CD4-positive, alpha-beta memory T cell (primary cell): ENCODE measurements at regions not wholly inside any gene's neighbourhood (a gene's known extent, or its start where the extent isn't known, plus 50 kb on each side); places are given as distances from the start of the nearest gene placed in this dataset.

Experiments
- CTCF ChIA-PET: fragments of 350-600 bp; sonication (Branson Sonifier 250); formaldehyde crosslinking; loops from one replicate; lab custom pipeline; 2021; ENCODE audit warnings: inconsistent platforms; ENCODE audit not compliant: partially characterized antibody; lab: Charles Lee
- POLR2A ChIA-PET: fragments of 350-600 bp; sonication (Branson Sonifier 250); formaldehyde crosslinking; loops from one replicate; lab custom pipeline; 2021; ENCODE audit not compliant: partially characterized antibody; lab: Charles Lee
- DNase-seq, 5 donors: peaks; one replicate each; pipeline versions ENCODE4 v3.0.0 to v3.0.0-alpha.2; 2020 to 2022; ENCODE audit warnings: mixed read lengths in 1 of 5
- H3K27ac ChIP-seq: one replicate; pipeline ENCODE4 v1.7.0; 2013; ENCODE audit warnings: low read depth, low read length
- H3K27me3 ChIP-seq: 2 replicates; pipeline ENCODE4 v1.7.0; 2013; ENCODE audit warnings: mild to moderate bottlenecking, low read length, moderate library complexity; ENCODE audit not compliant: insufficient read depth
- H3K36me3 ChIP-seq: 2 replicates; pipeline ENCODE4 v1.7.0; 2013; ENCODE audit warnings: mild to moderate bottlenecking, low read length, moderate library complexity; ENCODE audit not compliant: insufficient read depth
- H3K4me1 ChIP-seq: 2 replicates; pipeline ENCODE4 v1.7.0; 2013; ENCODE audit warnings: mild to moderate bottlenecking, low read length, moderate library complexity; ENCODE audit not compliant: insufficient read depth
- H3K4me3 ChIP-seq, 2 donors: one replicate each; pipeline ENCODE4 v1.7.0; 2013; ENCODE audit warnings: low read length in 2 of 2, mild to moderate bottlenecking in 1 of 2
- H3K9me3 ChIP-seq, 2 donors: one replicate each; pipeline ENCODE4 v1.7.0; 2013; ENCODE audit warnings: low read length in 2 of 2, control low read depth in 1 of 2; ENCODE audit not compliant: control insufficient read depth in 1 of 2
- H3K27ac Mint-ChIP-seq, 7 donors: one replicate each; pipeline ENCODE4 v1.8.0; 2020 to 2021; ENCODE audit warnings: mixed read lengths in 7 of 7, mild to moderate bottlenecking in 6 of 7, inconsistent platforms in 3 of 7, moderate library complexity in 3 of 7
- H3K27me3 Mint-ChIP-seq, 2 donors: one replicate each; pipeline ENCODE4 v1.8.0; 2020 to 2021; ENCODE audit warnings: mixed read lengths in 2 of 2
- H3K36me3 Mint-ChIP-seq, 2 donors: one replicate each; pipeline ENCODE4 v1.8.0; 2020 to 2021; ENCODE audit warnings: mixed read lengths in 2 of 2, inconsistent platforms in 1 of 2, mild to moderate bottlenecking in 1 of 2
- H3K4me1 Mint-ChIP-seq, 4 donors: one replicate each; pipeline ENCODE4 v1.8.0; 2020 to 2021; ENCODE audit warnings: mixed read lengths in 4 of 4, mild to moderate bottlenecking in 1 of 4
- H3K4me3 Mint-ChIP-seq, 8 donors: one replicate each; pipeline ENCODE4 v1.8.0; 2020 to 2021; ENCODE audit warnings: mixed read lengths in 8 of 8, mild to moderate bottlenecking in 7 of 8, moderate library complexity in 6 of 8, inconsistent platforms in 3 of 8
- H3K9me3 Mint-ChIP-seq, 8 donors: one replicate each; pipeline ENCODE4 v1.8.0; 2020 to 2021; ENCODE audit warnings: mixed read lengths in 8 of 8, mild to moderate bottlenecking in 5 of 8, inconsistent platforms in 3 of 8, moderate library complexity in 1 of 8
- intact Hi-C: fragments of 100-400 bp; cut with micrococcal nuclease; formaldehyde crosslinking; loops from one replicate; pipeline ENCODE4 v1.15.1; 2023

- Histone ChIP-seq H3K27me3 (no peaks in the 10 kb centered on the region), H3K4me3 (no peak overlapping the region), H3K36me3 (no peaks in the 10 kb centered on the region), H3K4me1 (no peaks in the 10 kb centered on the region), H3K27ac (no peak overlapping the region), H3K9me3 (no peaks in the 10 kb centered on the region)
- no peaks in the 10 kb centered on the region for H3K27me3 Mint-ChIP-seq
- no peak overlapping the region for H3K4me3 Mint-ChIP-seq
- ChIA-PET POLR2A (no interaction called here), CTCF (no interaction called here)
- H3K36me3 Mint-ChIP-seq: no peaks in the 10 kb centered on the region
- no peak overlapping the region for H3K27ac Mint-ChIP-seq
- intact Hi-C loops: no loop called here
- H3K4me1 Mint-ChIP-seq: no peaks in the 10 kb centered on the region
- peaks cover 0 to 3% (median 0%) of the 10 kb centered on the region in 8 donors for H3K9me3 Mint-ChIP-seq
- no peak for DNase-seq
Observed at GRCh38 chr18:42228581-42228980, 273.5 kb downstream of the PIK3C3 start.

DNA sequence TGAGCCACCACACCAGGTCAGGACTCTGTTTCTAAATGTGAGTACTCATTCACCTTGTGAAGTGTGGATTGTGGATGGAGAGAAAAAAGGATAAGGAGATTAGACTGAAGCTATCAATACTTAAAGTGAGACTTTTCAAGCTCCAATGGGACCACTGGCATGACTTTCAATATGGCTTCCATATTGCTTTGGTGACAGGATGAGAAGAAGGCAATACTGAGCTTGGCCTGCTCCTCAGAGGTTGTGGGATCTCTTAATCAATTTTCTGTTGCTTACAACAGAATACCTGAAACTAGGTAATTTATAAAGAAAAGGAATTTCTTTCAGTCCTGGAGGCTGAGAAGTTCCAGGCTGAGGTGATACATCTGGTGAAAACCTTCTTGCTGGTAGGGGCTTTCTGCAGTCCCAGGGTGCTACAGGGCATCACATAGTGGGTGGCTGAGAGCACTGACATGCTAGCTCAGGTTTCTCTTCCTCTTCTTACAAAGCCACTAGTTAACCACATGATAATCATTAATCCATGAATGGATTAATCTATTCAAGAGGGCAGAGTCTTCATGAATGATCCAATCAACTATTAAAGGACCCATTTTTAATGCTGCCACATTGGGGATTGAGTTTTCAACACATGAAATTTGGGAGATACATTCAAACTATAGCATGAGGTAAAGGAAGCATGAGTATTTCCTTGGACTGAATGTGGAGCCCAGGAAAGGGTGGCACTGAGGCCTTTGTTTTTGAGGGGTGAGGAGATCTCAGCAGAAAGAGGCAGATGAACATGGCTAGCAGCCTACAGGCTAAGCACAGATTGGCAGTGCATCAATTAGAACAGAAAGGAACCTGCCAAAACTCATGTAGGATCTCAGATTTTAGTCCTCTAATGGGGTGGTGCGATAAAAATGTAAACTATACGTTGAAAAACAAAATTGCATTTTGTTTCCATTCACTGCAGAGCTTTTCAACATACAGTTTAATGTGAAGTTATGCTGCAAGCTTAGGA, 274.5 kb downstream of the PIK3C3 start:
- H3K4me1 Mint-ChIP-seq: no peaks in the 10 kb centered on the region
- no peaks in the 10 kb centered on the region for H3K9me3 Mint-ChIP-seq
- no peak overlapping the region for H3K27ac Mint-ChIP-seq
- Histone ChIP-seq H3K27me3 (no peaks in the 10 kb centered on the region), H3K27ac (no peak overlapping the region), H3K9me3 (no peaks in the 10 kb centered on the region), H3K4me3 (no peak overlapping the region), H3K36me3 (no peaks in the 10 kb centered on the region), H3K4me1 (no peaks in the 10 kb centered on the region)
- ChIA-PET CTCF (no interaction called here), POLR2A (no interaction called here)
- no peak for DNase-seq
- no peaks in the 10 kb centered on the region for H3K27me3 Mint-ChIP-seq
- H3K4me3 Mint-ChIP-seq: no peak overlapping the region
- H3K36me3 Mint-ChIP-seq: no peaks in the 10 kb centered on the region
- intact Hi-C loops: no loop called here

- no peaks in the 10 kb centered on the region for H3K36me3 Mint-ChIP-seq
- Histone ChIP-seq H3K4me3 (no peak overlapping the region), H3K9me3 (no peaks in the 10 kb centered on the region), H3K27ac (no peak overlapping the region), H3K27me3 (no peaks in the 10 kb centered on the region), H3K36me3 (no peaks in the 10 kb centered on the region), H3K4me1 (no peaks in the 10 kb centered on the region)
- intact Hi-C loops: no loop called here
- no peaks in the 10 kb centered on the region for H3K4me1 Mint-ChIP-seq
- no peak overlapping the region for H3K27ac Mint-ChIP-seq
- CTCF ChIA-PET: no interaction called here
- POLR2A ChIA-PET: no interaction called here
- no peaks in the 10 kb centered on the region for H3K9me3 Mint-ChIP-seq
- no peaks in the 10 kb centered on the region for H3K27me3 Mint-ChIP-seq
- DNase-seq: no peak
- H3K4me3 Mint-ChIP-seq: no peak overlapping the region
Observed at GRCh38 chr18:42230636-42231035, 275.6 kb downstream of the PIK3C3 start.

GRCh38 chr18:42231284-42231683, 276.2 kb downstream of the PIK3C3 start:
- no peaks in the 10 kb centered on the region for H3K4me1 ChIP-seq
- H3K27ac ChIP-seq: no peak overlapping the region
- no peaks in the 10 kb centered on the region for H3K9me3 ChIP-seq
- H3K27me3 Mint-ChIP-seq: no peaks in the 10 kb centered on the region
- H3K27ac Mint-ChIP-seq: no peak overlapping the region
- no peak for DNase-seq
- H3K36me3 ChIP-seq: no peaks in the 10 kb centered on the region
- POLR2A ChIA-PET: no interaction called here
- CTCF ChIA-PET: no interaction called here
- H3K9me3 Mint-ChIP-seq: no peaks in the 10 kb centered on the region
- H3K4me3 Mint-ChIP-seq: no peak overlapping the region
- intact Hi-C loops: no loop called here
- no peaks in the 10 kb centered on the region for H3K27me3 ChIP-seq
- H3K4me3 ChIP-seq: no peak overlapping the region
- H3K4me1 Mint-ChIP-seq: no peaks in the 10 kb centered on the region
- no peaks in the 10 kb centered on the region for H3K36me3 Mint-ChIP-seq

DNA sequence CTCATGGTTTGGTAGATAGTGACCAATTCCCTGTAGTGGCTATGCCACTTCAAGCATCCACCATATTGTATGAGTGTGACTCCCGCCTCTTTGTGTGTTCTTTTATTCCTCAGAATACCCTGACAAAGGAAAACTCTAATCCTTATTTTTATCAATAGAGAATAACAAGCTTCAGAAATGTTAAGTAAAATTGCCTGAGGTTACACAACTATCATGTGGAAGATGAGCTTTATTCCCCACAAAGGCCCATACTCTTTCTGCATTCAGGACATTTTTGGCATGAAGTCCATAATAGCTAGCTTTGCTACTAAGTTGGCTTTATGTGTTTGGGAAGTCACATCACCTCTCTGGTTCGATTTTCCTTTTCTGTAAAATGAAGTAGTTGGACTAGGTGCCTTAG, 276.8 kb downstream of the PIK3C3 start:
- Histone ChIP-seq H3K36me3 (no peaks in the 10 kb centered on the region), H3K4me3 (no peak overlapping the region), H3K27me3 (no peaks in the 10 kb centered on the region), H3K27ac (no peak overlapping the region), H3K9me3 (no peaks in the 10 kb centered on the region), H3K4me1 (no peaks in the 10 kb centered on the region)
- no peak overlapping the region for H3K27ac Mint-ChIP-seq
- H3K4me3 Mint-ChIP-seq: no peak overlapping the region
- DNase-seq: no peak
- H3K9me3 Mint-ChIP-seq: no peaks in the 10 kb centered on the region
- ChIA-PET POLR2A (no interaction called here), CTCF (no interaction called here)
- H3K4me1 Mint-ChIP-seq: no peaks in the 10 kb centered on the region
- intact Hi-C loops: no loop called here
- no peaks in the 10 kb centered on the region for H3K36me3 Mint-ChIP-seq
- H3K27me3 Mint-ChIP-seq: no peaks in the 10 kb centered on the region

DNA sequence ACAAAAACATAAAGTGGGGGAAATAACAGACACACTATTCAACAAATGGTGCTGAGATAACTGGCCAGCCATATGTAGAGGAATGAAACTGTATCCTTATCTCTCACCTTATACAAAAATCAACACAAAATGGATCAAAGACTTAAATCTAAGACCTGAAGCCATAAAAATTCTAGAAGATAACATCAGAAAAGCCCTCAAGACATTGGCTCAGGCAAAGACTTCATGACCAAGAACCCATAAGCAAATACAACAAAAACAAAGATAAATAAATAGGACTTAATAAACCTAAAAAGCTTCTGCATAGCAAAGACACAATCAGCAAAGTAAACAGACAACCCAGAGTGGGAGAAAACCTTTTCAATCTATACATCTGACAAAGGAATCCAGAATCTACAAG, 278.9 kb downstream of the PIK3C3 start:
- peaks cover 0 to 3% (median 0%) of the 10 kb centered on the region in 8 donors for H3K9me3 Mint-ChIP-seq
- CTCF ChIA-PET: no interaction called here
- Histone ChIP-seq H3K27me3 (no peaks in the 10 kb centered on the region), H3K27ac (no peak overlapping the region), H3K36me3 (no peaks in the 10 kb centered on the region), H3K4me3 (no peak overlapping the region), H3K9me3 (no peaks in the 10 kb centered on the region), H3K4me1 (no peaks in the 10 kb centered on the region)
- no peaks in the 10 kb centered on the region for H3K4me1 Mint-ChIP-seq
- no peak overlapping the region for H3K4me3 Mint-ChIP-seq
- intact Hi-C loops: no loop called here
- H3K36me3 Mint-ChIP-seq: no peaks in the 10 kb centered on the region
- H3K27me3 Mint-ChIP-seq: peaks cover 0 to 2% of the 10 kb centered on the region in 2 donors
- no peak overlapping the region for H3K27ac Mint-ChIP-seq
- DNase-seq: no peak
- POLR2A ChIA-PET: no interaction called here

DNA sequence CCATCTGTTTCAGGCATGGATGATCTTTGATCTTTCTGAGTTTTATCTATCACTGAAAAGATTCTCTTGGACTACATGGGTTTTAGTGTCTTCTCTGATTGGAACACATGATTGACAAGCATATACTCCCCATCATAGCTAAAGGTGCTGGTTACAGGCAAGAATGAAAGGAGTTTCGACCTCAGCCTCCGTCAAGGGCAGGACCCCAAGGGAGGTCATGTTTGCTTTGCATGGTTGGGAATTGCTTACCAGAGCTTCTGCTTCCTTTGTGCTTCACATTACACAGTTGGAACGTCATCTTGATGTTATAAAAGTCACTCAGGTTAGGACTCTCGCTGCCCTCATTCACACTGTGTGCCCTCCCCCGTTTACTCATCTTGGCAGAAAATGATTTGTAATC, 287.7 kb downstream of the PIK3C3 start:
- Histone ChIP-seq H3K27ac (no peak overlapping the region), H3K9me3 (no peaks in the 10 kb centered on the region), H3K4me1 (no peaks in the 10 kb centered on the region), H3K36me3 (no peaks in the 10 kb centered on the region), H3K27me3 (no peaks in the 10 kb centered on the region), H3K4me3 (no peak overlapping the region)
- intact Hi-C loops: no loop called here
- ChIA-PET CTCF (no interaction called here), POLR2A (no interaction called here)
- Mint-ChIP-seq H3K27ac (no peak overlapping the region), H3K4me3 (no peak overlapping the region), H3K9me3 (peaks cover 0 to 4% (median under 1%) of the 10 kb centered on the region in 8 donors), H3K4me1 (no peaks in the 10 kb centered on the region), H3K27me3 (no peaks in the 10 kb centered on the region), H3K36me3 (peaks cover 0 to 3% of the 10 kb centered on the region in 2 donors)
- DNase-seq: no peak
